C4-2B (cell line): ENCODE measurements at regions not wholly inside any gene's neighbourhood (a gene's known extent, or its start where the extent isn't known, plus 50 kb on each side); places are given as distances from the start of the nearest gene placed in this dataset.

Experiments used
- ZFX ChIP-seq: fragments of 450-650 bp; IDR thresholded peaks from 2 replicates; pipeline ENCODE4 v1.6.1; 2017
- TF ChIP-seq, protein P1 (sequence below): fragments of 450-650 bp; conservative IDR thresholded peaks from 2 replicates; pipeline ENCODE4 v1.5.1; 2017; ENCODE audit warnings: mild to moderate bottlenecking

- TF ChIP-seq, protein P1, sequence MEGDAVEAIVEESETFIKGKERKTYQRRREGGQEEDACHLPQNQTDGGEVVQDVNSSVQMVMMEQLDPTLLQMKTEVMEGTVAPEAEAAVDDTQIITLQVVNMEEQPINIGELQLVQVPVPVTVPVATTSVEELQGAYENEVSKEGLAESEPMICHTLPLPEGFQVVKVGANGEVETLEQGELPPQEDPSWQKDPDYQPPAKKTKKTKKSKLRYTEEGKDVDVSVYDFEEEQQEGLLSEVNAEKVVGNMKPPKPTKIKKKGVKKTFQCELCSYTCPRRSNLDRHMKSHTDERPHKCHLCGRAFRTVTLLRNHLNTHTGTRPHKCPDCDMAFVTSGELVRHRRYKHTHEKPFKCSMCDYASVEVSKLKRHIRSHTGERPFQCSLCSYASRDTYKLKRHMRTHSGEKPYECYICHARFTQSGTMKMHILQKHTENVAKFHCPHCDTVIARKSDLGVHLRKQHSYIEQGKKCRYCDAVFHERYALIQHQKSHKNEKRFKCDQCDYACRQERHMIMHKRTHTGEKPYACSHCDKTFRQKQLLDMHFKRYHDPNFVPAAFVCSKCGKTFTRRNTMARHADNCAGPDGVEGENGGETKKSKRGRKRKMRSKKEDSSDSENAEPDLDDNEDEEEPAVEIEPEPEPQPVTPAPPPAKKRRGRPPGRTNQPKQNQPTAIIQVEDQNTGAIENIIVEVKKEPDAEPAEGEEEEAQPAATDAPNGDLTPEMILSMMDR: no peak
- no peak for TF ChIP-seq ZFX
Measured at GRCh38 chr13:91155512-91156114, 191.9 kb upstream of the MIR17HG start.
